ENCODE measurements at regions not wholly inside any gene's neighbourhood (a gene's known extent, or its start where the extent isn't known, plus 50 kb on each side); places are given as distances from the start of the nearest gene placed in this dataset.

GRCh38 chr9:106076711-106077110, 382.4 kb downstream of the TMEM38B start:
- Histone ChIP-seq H3K27ac (no peak overlapping the region), H3K27me3 (no peaks in the 10 kb centered on the region), H3K9me3 (no peaks in the 10 kb centered on the region), H3K36me3 (no peaks in the 10 kb centered on the region), H3K4me1 (no peaks in the 10 kb centered on the region), H3K4me3 (no peak overlapping the region)
- intact Hi-C loops (cut with DNase I; ENCODE audit: low total_unique reads) (no loop called here), in situ Hi-C loops (cut with MboI; ENCODE audit: low pct_ligation_motif_present in 1 of 4, low pct_unique_long_range_greater_than_20kb in 1 of 4, low sequenced_read_pairs in 3 of 4) (no loop called here)
- 52 to 63% methylated on average over 1 of the region's 1 CpG for WGBS, 2 donors (ENCODE audit: low coverage in 1 of 2)
- no peak for DNase-seq
- TF ChIP-seq POLR2A (IDR thresholded peaks at IDR 0.05) (no peak), POLR2AphosphoS5 (IDR thresholded peaks at IDR 0.05) (no peak), CTCF (IDR thresholded peaks at IDR 0.05) (no peak), EP300 (IDR thresholded peaks at IDR 0.05; ENCODE audit: low read depth) (no peak)

GRCh38 chr9:106077731-106078130, 383.4 kb downstream of the TMEM38B start:
- Histone ChIP-seq H3K27me3 (no peaks in the 10 kb centered on the region), H3K36me3 (no peaks in the 10 kb centered on the region), H3K4me3 (no peak overlapping the region), H3K9me3 (no peaks in the 10 kb centered on the region), H3K4me1 (no peaks in the 10 kb centered on the region), H3K27ac (no peak overlapping the region)
- no peak for DNase-seq
- WGBS, 2 donors (ENCODE audit: low coverage in 1 of 2) = 67 to 70% methylated on average over 2 of the region's 2 CpGs
- intact Hi-C loops (cut with DNase I; ENCODE audit: low total_unique reads) (no loop called here), in situ Hi-C loops (cut with MboI; ENCODE audit: low pct_ligation_motif_present in 1 of 4, low pct_unique_long_range_greater_than_20kb in 1 of 4, low sequenced_read_pairs in 3 of 4) (no loop called here)
- no peak for TF ChIP-seq EP300 (IDR thresholded peaks at IDR 0.05; ENCODE audit: low read depth)
- no peak for TF ChIP-seq POLR2AphosphoS5 (IDR thresholded peaks at IDR 0.05)
- no peak for TF ChIP-seq POLR2A (IDR thresholded peaks at IDR 0.05)
- no peak for TF ChIP-seq CTCF (IDR thresholded peaks at IDR 0.05)

- intact Hi-C loops (cut with DNase I; ENCODE audit: low total_unique reads) (no loop called here), in situ Hi-C loops (cut with MboI; ENCODE audit: low pct_ligation_motif_present in 1 of 4, low pct_unique_long_range_greater_than_20kb in 1 of 4, low sequenced_read_pairs in 3 of 4) (no loop called here)
- H3K9me3 ChIP-seq = no peaks in the 10 kb centered on the region
- no peak overlapping the region for H3K4me3 ChIP-seq
- no peak overlapping the region for H3K27ac ChIP-seq
- no peaks in the 10 kb centered on the region for H3K36me3 ChIP-seq
- DNase-seq = no peak
- no peaks in the 10 kb centered on the region for H3K4me1 ChIP-seq
- H3K27me3 ChIP-seq = no peaks in the 10 kb centered on the region
- 60 to 67% methylated on average over 2 to 3 of the region's 3 CpGs for WGBS, 2 donors (ENCODE audit: low coverage in 1 of 2)
- TF ChIP-seq POLR2AphosphoS5 (IDR thresholded peaks at IDR 0.05) (no peak), CTCF (IDR thresholded peaks at IDR 0.05) (no peak), EP300 (IDR thresholded peaks at IDR 0.05; ENCODE audit: low read depth) (no peak), POLR2A (IDR thresholded peaks at IDR 0.05) (no peak)
Observed at GRCh38 chr9:106082621-106083020, 388.3 kb downstream of the TMEM38B start.

GRCh38 chr9:106084702-106085101, 390.4 kb downstream of the TMEM38B start:
- H3K36me3 ChIP-seq = no peaks in the 10 kb centered on the region
- no peak for TF ChIP-seq CTCF (IDR thresholded peaks at IDR 0.05)
- TF ChIP-seq POLR2A (IDR thresholded peaks at IDR 0.05) = no peak
- TF ChIP-seq POLR2AphosphoS5 (IDR thresholded peaks at IDR 0.05) = no peak
- no peak for TF ChIP-seq EP300 (IDR thresholded peaks at IDR 0.05; ENCODE audit: low read depth)
- no peak for DNase-seq
- in situ Hi-C loops (cut with MboI; ENCODE audit: low pct_ligation_motif_present in 1 of 4, low pct_unique_long_range_greater_than_20kb in 1 of 4, low sequenced_read_pairs in 3 of 4) (no loop called here), intact Hi-C loops (cut with DNase I; ENCODE audit: low total_unique reads) (no loop called here)
- WGBS, 2 donors (ENCODE audit: low coverage in 1 of 2) = 50 to 72% methylated on average over 1 of the region's 1 CpG
- no peak overlapping the region for H3K4me3 ChIP-seq
- H3K27ac ChIP-seq = no peak overlapping the region
- H3K9me3 ChIP-seq = no peaks in the 10 kb centered on the region
- no peaks in the 10 kb centered on the region for H3K27me3 ChIP-seq
- H3K4me1 ChIP-seq = no peaks in the 10 kb centered on the region
